GM23338 (cell line): ENCODE measurements at regions not wholly inside any gene's neighbourhood (a gene's known extent, or its start where the extent isn't known, plus 50 kb on each side); places are given as distances from the start of the nearest gene placed in this dataset.

ENCODE experiments used
- ATAC-seq: fragments of 200-7000 bp; cut with Tn5 transposase; 3 replicates; pipeline ENCODE4 v1.9.1; 2020
- DNase-seq: peaks from one replicate; pipeline ENCODE4 v3.0.0-alpha.2; 2015; ENCODE audit warnings: low spot score
- H2AFZ ChIP-seq: fragments of 200-600 bp; sonication (generic); 2 replicates; pipeline ENCODE4 v1.8.0; 2016; ENCODE audit warnings: antibody characterized with exemption, mild to moderate bottlenecking, moderate library complexity
- H3F3A ChIP-seq: fragments of 200-600 bp; sonication (generic); replicated peaks from 2 replicates; pipeline ENCODE4 v1.8.0; 2017; ENCODE audit warnings: antibody characterized with exemption, mixed run types, low read depth
- H3K27ac ChIP-seq: fragments of 200-600 bp; sonication (generic); 2 replicates; pipeline ENCODE4 v1.6.1; 2016; ENCODE audit warnings: low read depth
- H3K27me3 ChIP-seq: fragments of 200-600 bp; sonication (generic); 2 replicates; pipeline ENCODE4 v1.8.0; 2016; ENCODE audit warnings: mild to moderate bottlenecking, mixed run types, moderate library complexity; ENCODE audit not compliant: insufficient read depth
- H3K36me3 ChIP-seq: fragments of 200-600 bp; sonication (generic); 2 replicates; pipeline ENCODE4 v1.8.0; 2016; ENCODE audit warnings: mild to moderate bottlenecking; ENCODE audit not compliant: insufficient read depth
- H3K4me1 ChIP-seq: fragments of 200-600 bp; sonication (generic); 2 replicates; pipeline ENCODE4 v1.8.0; 2016; ENCODE audit warnings: mild to moderate bottlenecking, moderate library complexity; ENCODE audit not compliant: insufficient read depth
- H3K4me2 ChIP-seq: fragments of 200-600 bp; sonication (generic); 2 replicates; pipeline ENCODE4 v1.7.1; 2017; ENCODE audit warnings: mixed run types
- H3K4me3 ChIP-seq: fragments of 200-600 bp; sonication (generic); 2 replicates; pipeline ENCODE4 v1.6.1; 2016; ENCODE audit warnings: mixed run types
- H3K79me2 ChIP-seq: fragments of 200-600 bp; sonication (generic); replicated peaks from 2 replicates; pipeline ENCODE4 v1.8.0; 2017; ENCODE audit warnings: mild to moderate bottlenecking; ENCODE audit not compliant: insufficient read depth
- H3K9me2 ChIP-seq: fragments of 200-600 bp; sonication (generic); 2 replicates; pipeline ENCODE4 v1.8.0; 2017; ENCODE audit not compliant: insufficient read depth
- H4K20me1 ChIP-seq: fragments of 200-600 bp; sonication (generic); replicated peaks from 2 replicates; pipeline ENCODE4 v1.8.0; 2017; ENCODE audit warnings: mild to moderate bottlenecking; ENCODE audit not compliant: insufficient read depth
- H3K27ac Mint-ChIP-seq: 2 replicates; pipeline ENCODE4 v1.8.0; 2020; ENCODE audit warnings: inconsistent platforms, mild to moderate bottlenecking, moderate library complexity, mixed read lengths
- H3K27me3 Mint-ChIP-seq: 3 replicates; pipeline ENCODE4 v1.8.0; 2022; ENCODE audit warnings: low read depth, mild to moderate bottlenecking, moderate library complexity, mixed read lengths, inconsistent platforms; ENCODE audit not compliant: insufficient read depth, poor library complexity
- H3K36me3 Mint-ChIP-seq: 3 replicates; pipeline ENCODE4 v1.8.0; 2021; ENCODE audit warnings: low read depth, mild to moderate bottlenecking, inconsistent platforms, moderate library complexity, mixed read lengths
- H3K4me1 Mint-ChIP-seq: 3 replicates; pipeline ENCODE4 v1.8.0; 2020; ENCODE audit warnings: mild to moderate bottlenecking, inconsistent platforms, mixed read lengths
- H3K4me3 Mint-ChIP-seq: 3 replicates; pipeline ENCODE4 v1.8.0; 2021; ENCODE audit warnings: moderate library complexity, mild to moderate bottlenecking, inconsistent platforms, mixed read lengths
- H3K9me3 Mint-ChIP-seq: 3 replicates; pipeline ENCODE4 v1.8.0; 2020; ENCODE audit warnings: moderate library complexity, mild to moderate bottlenecking, inconsistent platforms, mixed read lengths
- CTCF ChIP-seq, 2 experiments: fragments of 200-600 bp in 1 of 2; sonication (generic) in 1 of 2; conservative IDR thresholded peaks; 2 replicates each; pipeline versions ENCODE4 v1.5.1 to v1.6.1; 2016 to 2017; ENCODE audit warnings: antibody characterized with exemption in 2 of 2, low read depth in 2 of 2, mild to moderate bottlenecking in 2 of 2, moderate library complexity in 1 of 2
- ETS1 ChIP-seq: IDR thresholded peaks from 2 replicates; pipeline ENCODE4 v1.6.1; 2016; ENCODE audit warnings: antibody characterized with exemption
- EZH2 ChIP-seq: fragments of 200-600 bp; sonication (generic); IDR thresholded peaks from one replicate; pipeline ENCODE4 v1.8.0; 2017; ENCODE audit warnings: antibody characterized with exemption, mild to moderate bottlenecking, low read depth; ENCODE audit not compliant: unreplicated experiment
- EZH2phosphoT487 ChIP-seq: fragments of 200-600 bp; sonication (generic); IDR thresholded peaks from one replicate; pipeline ENCODE4 v1.8.1; 2018; ENCODE audit warnings: antibody characterized with exemption; ENCODE audit not compliant: unreplicated experiment
- JUNB ChIP-seq: IDR thresholded peaks from one replicate; pipeline ENCODE4 v1.6.1; 2016; ENCODE audit warnings: antibody characterized with exemption; ENCODE audit not compliant: unreplicated experiment
- NANOG ChIP-seq: IDR thresholded peaks from 2 replicates; pipeline ENCODE4 v1.6.1; 2016; ENCODE audit warnings: antibody characterized with exemption, borderline replicate concordance
- POLR2AphosphoS5 ChIP-seq: IDR thresholded peaks from 2 replicates; pipeline ENCODE4 v1.6.1; 2016; ENCODE audit warnings: antibody characterized with exemption, low read depth
- REST ChIP-seq: IDR thresholded peaks from one replicate; pipeline ENCODE4 v1.6.1; 2018; ENCODE audit warnings: antibody characterized with exemption; ENCODE audit not compliant: unreplicated experiment
- STAT1 ChIP-seq: IDR thresholded peaks from one replicate; pipeline ENCODE4 v1.6.1; 2016; ENCODE audit warnings: antibody characterized with exemption; ENCODE audit not compliant: unreplicated experiment
- ZNF114 ChIP-seq: fragments of 250-450 bp; sonication (Bioruptor Pico); IDR thresholded peaks from 2 replicates; pipeline ENCODE4 v1.5.0; 2020; ENCODE audit warnings: mild to moderate bottlenecking, moderate library complexity
- ZNF331 ChIP-seq: fragments of 250-450 bp; sonication (Bioruptor Pico); IDR thresholded peaks from 2 replicates; pipeline ENCODE4 v1.5.0; 2020; ENCODE audit warnings: low read depth, mild to moderate bottlenecking, moderate library complexity
- ZNF462 ChIP-seq: fragments of 250-450 bp; sonication (Bioruptor Pico); IDR thresholded peaks from 2 replicates; pipeline ENCODE4 v1.5.0; 2020; ENCODE audit warnings: mild to moderate bottlenecking, moderate library complexity

GRCh38 chr11:130691581-130691980 lies 224.7 kb downstream of the SNX19 start (continued):
- TF ChIP-seq CTCF (conservative IDR thresholded peaks at IDR 0.05; ENCODE audit: low read depth in 2 of 2) (no peak), ZNF462 (no peak), NANOG (no peak), EZH2phosphoT487 (no peak), ZNF114 (no peak), JUNB (no peak)

GRCh38 chr11:130692220-130692619 lies 224.1 kb downstream of the SNX19 start:
- no peaks in the 10 kb centered on the region for H4K20me1 ChIP-seq
- no peak overlapping the region for H3K4me3 ChIP-seq
- H3K27me3 ChIP-seq: no peaks in the 10 kb centered on the region
- ATAC-seq (no peak), DNase-seq (no peak)
- H3K4me1 ChIP-seq: no peaks in the 10 kb centered on the region
- peaks cover 2% of the 10 kb centered on the region for H3K27me3 Mint-ChIP-seq
- H3K4me1 Mint-ChIP-seq: no peaks in the 10 kb centered on the region
- no peak overlapping the region for H3K27ac Mint-ChIP-seq
- H3K27ac ChIP-seq: no peak overlapping the region
- H3K9me2 ChIP-seq: 0 out of 2 replicates have a peak, but pooled peaks cover 4% of the 10 kb centered on the region
- H3K36me3 ChIP-seq: no peaks in the 10 kb centered on the region
- H3K4me3 Mint-ChIP-seq: no peak overlapping the region
- peaks cover under 1% of the 10 kb centered on the region; the same call in 1 of the 3 replicates for H3K9me3 Mint-ChIP-seq
- no peaks in the 10 kb centered on the region for H3F3A ChIP-seq
- H3K4me2 ChIP-seq: no peak overlapping the region
- no peaks in the 10 kb centered on the region for H3K36me3 Mint-ChIP-seq
- H3K79me2 ChIP-seq: no peaks in the 10 kb centered on the region
- no peak overlapping the region; the same call in 1 of the 2 replicates for H2AFZ ChIP-seq
- TF ChIP-seq ETS1: no peak
- TF ChIP-seq POLR2AphosphoS5: no peak
- no peak for TF ChIP-seq ZNF114
- TF ChIP-seq STAT1: no peak
- no peak for TF ChIP-seq ZNF331 (CRISPR knock-in tag)
- TF ChIP-seq EZH2: no peak
- no peak for TF ChIP-seq REST
- TF ChIP-seq NANOG: no peak
